HepG2 (cell line): ENCODE measurements at regions not wholly inside any gene's neighbourhood (a gene's known extent, or its start where the extent isn't known, plus 50 kb on each side); places are given as distances from the start of the nearest gene placed in this dataset.

Experiments used
- CENPBD1 ChIP-seq: sonication (generic); formaldehyde crosslinking; IDR thresholded peaks from 2 replicates; pipeline ENCODE4 v1.8.0; 2022; ENCODE audit warnings: missing genetic modification reagents, low read depth, mild to moderate bottlenecking, borderline replicate concordance
- CREB3 ChIP-seq: sonication (generic); formaldehyde crosslinking; IDR thresholded peaks from 2 replicates; pipeline ENCODE4 v1.5.0; 2020; ENCODE audit warnings: missing genetic modification reagents
- DNMT1 ChIP-seq: sonication (generic); formaldehyde crosslinking; IDR thresholded peaks from 2 replicates; pipeline ENCODE4 v1.5.1; 2020; ENCODE audit warnings: mild to moderate bottlenecking, missing genetic modification reagents
- ESRRA ChIP-seq: sonication (generic); formaldehyde crosslinking; IDR thresholded peaks from 2 replicates; pipeline ENCODE4 v1.5.1; 2020; ENCODE audit warnings: mild to moderate bottlenecking, low read depth, missing genetic modification reagents
- ISL2 ChIP-seq: sonication (generic); formaldehyde crosslinking; IDR thresholded peaks from 2 replicates; pipeline ENCODE4 v1.5.0; 2020; ENCODE audit warnings: missing genetic modification reagents
- LCORL ChIP-seq, 2 experiments: fragments of 450-650 bp in 1 of 2; sonication (generic) in 1 of 2; formaldehyde crosslinking in 1 of 2; IDR thresholded peaks; 2 replicates each; pipeline versions ENCODE4 v1.5.0 to v1.6.1; 2017 to 2020; ENCODE audit warnings: antibody characterized with exemption in 1 of 2, missing genetic modification reagents in 1 of 2
- PBX3 ChIP-seq: sonication (generic); formaldehyde crosslinking; IDR thresholded peaks from 2 replicates; pipeline ENCODE4 v1.8.1; 2023; ENCODE audit warnings: missing genetic modification reagents, inconsistent platforms, borderline replicate concordance
- RBM39 ChIP-seq: fragments of 200-400 bp; formaldehyde crosslinking; IDR thresholded peaks from one replicate; pipeline ENCODE4 v1.6.1; 2018; ENCODE audit warnings: antibody characterized with exemption, mild to moderate bottlenecking, low read depth, low read length; ENCODE audit not compliant: poor library complexity, severe bottlenecking
- SALL1 ChIP-seq: sonication (generic); formaldehyde crosslinking; IDR thresholded peaks from 2 replicates; pipeline ENCODE4 v1.8.0; 2022; ENCODE audit warnings: mild to moderate bottlenecking, missing genetic modification reagents
- SRSF9 ChIP-seq: fragments of 200-400 bp; formaldehyde crosslinking; IDR thresholded peaks from 2 replicates; pipeline ENCODE4 v1.6.1; 2018; ENCODE audit warnings: borderline replicate concordance, mild to moderate bottlenecking, low read depth, low read length; ENCODE audit not compliant: insufficient read depth, poor library complexity, severe bottlenecking
- THAP11 ChIP-seq: IDR thresholded peaks from 2 replicates; pipeline ENCODE4 v1.6.1; 2016; ENCODE audit warnings: missing biosample characterization, missing genetic modification reagents
- THAP9 ChIP-seq: sonication (generic); formaldehyde crosslinking; IDR thresholded peaks from 2 replicates; pipeline ENCODE4; 2020; ENCODE audit warnings: missing genetic modification reagents, mild to moderate bottlenecking, borderline replicate concordance
- ZBTB4 ChIP-seq: sonication (generic); formaldehyde crosslinking; IDR thresholded peaks from 2 replicates; pipeline ENCODE4 v1.4.0; 2020; ENCODE audit warnings: missing genetic modification reagents, mild to moderate bottlenecking, borderline replicate concordance
- ZNF30 ChIP-seq: sonication (generic); formaldehyde crosslinking; IDR thresholded peaks from 2 replicates; pipeline ENCODE4 v1.5.0; 2020; ENCODE audit warnings: mild to moderate bottlenecking, missing genetic modification reagents
- ZNF333 ChIP-seq: sonication (generic); formaldehyde crosslinking; IDR thresholded peaks from 2 replicates; pipeline ENCODE4 v1.4.0; 2020; ENCODE audit warnings: mild to moderate bottlenecking, missing genetic modification reagents, borderline replicate concordance
- ZNF484 ChIP-seq: sonication (generic); formaldehyde crosslinking; IDR thresholded peaks from 2 replicates; pipeline ENCODE4 v1.5.1; 2020; ENCODE audit warnings: mild to moderate bottlenecking, low read depth, missing genetic modification reagents, borderline replicate concordance
- ZNF503 ChIP-seq: sonication (generic); formaldehyde crosslinking; IDR thresholded peaks from 2 replicates; pipeline ENCODE4 v1.4.0; 2020; ENCODE audit warnings: missing genetic modification reagents

- TF ChIP-seq ZBTB4 (CRISPR knock-in tag) (no peak), ISL2 (CRISPR knock-in tag) (no peak), LCORL (IDR thresholded peaks at IDR 0.05) (no peak), LCORL (CRISPR knock-in tag; IDR thresholded peaks at IDR 0.05) (peak; percentile 80), THAP9 (no peak), CREB3 (no peak), PBX3 (CRISPR knock-in tag) (no peak), ZNF484 (no peak), ZNF30 (CRISPR knock-in tag) (no peak), ZNF503 (CRISPR knock-in tag) (no peak), SALL1 (CRISPR knock-in tag) (peak; percentile 93), THAP11 (CRISPR knock-in tag) (no peak; the same call in 1 of the 2 replicates), DNMT1 (CRISPR knock-in tag) (no peak), ZNF333 (CRISPR knock-in tag) (no peak), SRSF9 (no peak), ESRRA (CRISPR knock-in tag) (no peak), CENPBD1 (CRISPR knock-in tag) (no peak), RBM39 (no peak)
Measured at GRCh38 chr2:88321449-88322248, 130.8 kb downstream of the FOXI3 start (continued).
